ENCODE measurements at regions not wholly inside any gene's neighbourhood (a gene's known extent, or its start where the extent isn't known, plus 50 kb on each side); places are given as distances from the start of the nearest gene placed in this dataset.
"Not testable (repeated sequence)": the region's sequence is repeated elsewhere in the genome, so short reads cannot be mapped to it uniquely, and the experiment has no call there.

GRCh38 chr3:171915275-171915674, 72.1 kb downstream of the TMEM212 start:
- in situ Hi-C loops (cut with MboI; ENCODE audit: low pct_unique_long_range_greater_than_20kb, low sequenced_read_pairs), result no loop called here
- DNase-seq, result no peak

GRCh38 chr3:171916888-171917287, 73.7 kb downstream of the TMEM212 start:
- in situ Hi-C loops (cut with MboI; ENCODE audit: low pct_unique_long_range_greater_than_20kb, low sequenced_read_pairs), result no loop called here
- no peak for DNase-seq

GRCh38 chr3:171922629-171923028, 79.5 kb downstream of the TMEM212 start:
- DNase-seq; in situ Hi-C loops (cut with MboI; ENCODE audit: low pct_unique_long_range_greater_than_20kb, low sequenced_read_pairs): not testable (repeated sequence)

- in situ Hi-C loops (cut with MboI; ENCODE audit: low pct_unique_long_range_greater_than_20kb, low sequenced_read_pairs); DNase-seq: not testable (repeated sequence)
Measured at GRCh38 chr3:171923668-171924067, 80.5 kb downstream of the TMEM212 start.

- DNase-seq; in situ Hi-C loops (cut with MboI; ENCODE audit: low pct_unique_long_range_greater_than_20kb, low sequenced_read_pairs): not testable (repeated sequence)
Measured at GRCh38 chr3:171924864-171925263, 81.7 kb downstream of the TMEM212 start.

- in situ Hi-C loops (cut with MboI; ENCODE audit: low pct_unique_long_range_greater_than_20kb, low sequenced_read_pairs), result no loop called here
- DNase-seq, result no peak
Measured at GRCh38 chr3:171932153-171932611, 89.0 kb downstream of the TMEM212 start.

GRCh38 chr3:171933441-171933840, 90.3 kb downstream of the TMEM212 start:
- no peak for DNase-seq
- in situ Hi-C loops (cut with MboI; ENCODE audit: low pct_unique_long_range_greater_than_20kb, low sequenced_read_pairs), result no loop called here

- no peak for DNase-seq
- in situ Hi-C loops (cut with MboI; ENCODE audit: low pct_unique_long_range_greater_than_20kb, low sequenced_read_pairs), result no loop called here
Measured at GRCh38 chr3:171935261-171936123, 92.3 kb downstream of the TMEM212 start.

- DNase-seq, result no peak
- in situ Hi-C loops (cut with MboI; ENCODE audit: low pct_unique_long_range_greater_than_20kb, low sequenced_read_pairs), result no loop called here
Measured at GRCh38 chr3:171936191-171936841, 93.2 kb downstream of the TMEM212 start.

GRCh38 chr3:171939578-171939977, 96.4 kb downstream of the TMEM212 start:
- no peak for DNase-seq
- in situ Hi-C loops (cut with MboI; ENCODE audit: low pct_unique_long_range_greater_than_20kb, low sequenced_read_pairs), result no loop called here

GRCh38 chr3:171940151-171940649, 97.1 kb downstream of the TMEM212 start:
- in situ Hi-C loops (cut with MboI; ENCODE audit: low pct_unique_long_range_greater_than_20kb, low sequenced_read_pairs), result no loop called here
- DNase-seq, result no peak

GRCh38 chr3:171943262-171944117, 95.9 kb upstream of the FNDC3B start:
- in situ Hi-C loops (cut with MboI; ENCODE audit: low pct_unique_long_range_greater_than_20kb, low sequenced_read_pairs), result no loop called here

GRCh38 chr3:171944118-171945016, 95.0 kb upstream of the FNDC3B start:
- in situ Hi-C loops (cut with MboI; ENCODE audit: low pct_unique_long_range_greater_than_20kb, low sequenced_read_pairs), result no loop called here
- no peak for DNase-seq

More at GRCh38 chr3:171943262-171944117, 95.9 kb upstream of the FNDC3B start:
- no peak for DNase-seq

- DNase-seq, result no peak
- in situ Hi-C loops (cut with MboI; ENCODE audit: low pct_unique_long_range_greater_than_20kb, low sequenced_read_pairs), result no loop called here
Measured at GRCh38 chr3:171948674-171949073, 90.7 kb upstream of the FNDC3B start.

GRCh38 chr3:171949554-171949953, 89.8 kb upstream of the FNDC3B start:
- DNase-seq, result no peak
- in situ Hi-C loops (cut with MboI; ENCODE audit: low pct_unique_long_range_greater_than_20kb, low sequenced_read_pairs), result no loop called here

- no peak for DNase-seq
- in situ Hi-C loops (cut with MboI; ENCODE audit: low pct_unique_long_range_greater_than_20kb, low sequenced_read_pairs), result no loop called here
Measured at GRCh38 chr3:171950373-171950772, 89.0 kb upstream of the FNDC3B start.

- in situ Hi-C loops (cut with MboI; ENCODE audit: low pct_unique_long_range_greater_than_20kb, low sequenced_read_pairs), result no loop called here
- DNase-seq, result no peak
Measured at GRCh38 chr3:171951597-171951996, 87.8 kb upstream of the FNDC3B start.

GRCh38 chr3:171953301-171954022, 85.9 kb upstream of the FNDC3B start:
- DNase-seq, result no peak
- in situ Hi-C loops (cut with MboI; ENCODE audit: low pct_unique_long_range_greater_than_20kb, low sequenced_read_pairs), result no loop called here

All from KBM-7 (cell line).